Activated naive CD8-positive, alpha-beta T cell treated with anti-CD3 and anti-CD28 coated beads, Interleukin-2, amount 10 ng/mL, durations not matched to agents 7 days and 5 days (primary cell): ENCODE measurements at regions not wholly inside any gene's neighbourhood (a gene's known extent, or its start where the extent isn't known, plus 50 kb on each side); places are given as distances from the start of the nearest gene placed in this dataset.
"Not testable (repeated sequence)": the region's sequence is repeated elsewhere in the genome, so short reads cannot be mapped to it uniquely, and the experiment has no call there.

Experiments used
- ATAC-seq: fragments of 150-1000 bp; cut with Tn5 transposase; one replicate; pipeline ENCODE4 v1.10.0; 2021; ENCODE audit warnings: low read depth, moderate library complexity
- POLR2A ChIA-PET: fragments of 350-600 bp; sonication (Branson Sonifier 250); formaldehyde crosslinking; loops from one replicate; lab custom pipeline; 2021; ENCODE audit warnings: antibody characterized with exemption; lab: Charles Lee
- DNase-seq: peaks from one replicate; pipeline ENCODE4 v3.0.0; 2021
- H3K27ac Mint-ChIP-seq: one replicate; pipeline ENCODE4 v1.8.0; 2022; ENCODE audit warnings: mild to moderate bottlenecking, mixed read lengths
- H3K27me3 Mint-ChIP-seq: one replicate; pipeline ENCODE4 v1.8.0; 2022; ENCODE audit warnings: mild to moderate bottlenecking, moderate library complexity, mixed read lengths
- H3K36me3 Mint-ChIP-seq: one replicate; pipeline ENCODE4 v1.8.0; 2021; ENCODE audit warnings: mild to moderate bottlenecking, mixed read lengths
- H3K4me1 Mint-ChIP-seq: one replicate; pipeline ENCODE4 v1.8.0; 2021; ENCODE audit warnings: mixed read lengths
- H3K4me3 Mint-ChIP-seq: one replicate; pipeline ENCODE4 v1.8.0; 2022; ENCODE audit warnings: mild to moderate bottlenecking, moderate library complexity, mixed read lengths
- H3K9me3 Mint-ChIP-seq: one replicate; pipeline ENCODE4 v1.8.0; 2021; ENCODE audit warnings: mixed read lengths

- Mint-ChIP-seq H3K9me3 (peaks cover 7% of the 10 kb centered on the region), H3K27me3 (no peaks in the 10 kb centered on the region), H3K4me1 (no peaks in the 10 kb centered on the region), H3K36me3 (no peaks in the 10 kb centered on the region), H3K4me3 (no peak overlapping the region), H3K27ac (no peak overlapping the region)
- POLR2A ChIA-PET = no interaction called here
- ATAC-seq (no peak), DNase-seq (no peak)
Measured at GRCh38 chr12:97960741-97961608, 498.4 kb downstream of the RMST start.

- no peak overlapping the region for H3K27ac Mint-ChIP-seq
- no peaks in the 10 kb centered on the region for H3K9me3 Mint-ChIP-seq
- POLR2A ChIA-PET = no interaction called here
- no peak for DNase-seq
- no peak overlapping the region for H3K4me3 Mint-ChIP-seq
- H3K4me1 Mint-ChIP-seq = no peaks in the 10 kb centered on the region
- ATAC-seq = no peak
- no peaks in the 10 kb centered on the region for H3K36me3 Mint-ChIP-seq
- H3K27me3 Mint-ChIP-seq = peaks cover 3% of the 10 kb centered on the region
Measured at GRCh38 chr12:97967831-97968230, 505.2 kb downstream of the RMST start.

GRCh38 chr12:97968641-97969197, 506.1 kb downstream of the RMST start:
- Mint-ChIP-seq H3K4me1 (no peaks in the 10 kb centered on the region), H3K4me3 (no peak overlapping the region), H3K9me3 (no peaks in the 10 kb centered on the region), H3K36me3 (no peaks in the 10 kb centered on the region), H3K27me3 (peaks cover 3% of the 10 kb centered on the region), H3K27ac (no peak overlapping the region)
- POLR2A ChIA-PET = no interaction called here
- ATAC-seq = no peak
- no peak for DNase-seq

- H3K4me3 Mint-ChIP-seq = no peak overlapping the region
- no peak for DNase-seq
- no peaks in the 10 kb centered on the region for H3K36me3 Mint-ChIP-seq
- H3K27me3 Mint-ChIP-seq = no peaks in the 10 kb centered on the region
- H3K4me1 Mint-ChIP-seq = no peaks in the 10 kb centered on the region
- no peak overlapping the region for H3K27ac Mint-ChIP-seq
- POLR2A ChIA-PET = no interaction called here
- no peak for ATAC-seq
- no peaks in the 10 kb centered on the region for H3K9me3 Mint-ChIP-seq
Measured at GRCh38 chr12:97977870-97978405, 515.3 kb downstream of the RMST start.

- no peak overlapping the region for H3K4me3 Mint-ChIP-seq
- ATAC-seq (no peak), DNase-seq (no peak)
- no peaks in the 10 kb centered on the region for H3K4me1 Mint-ChIP-seq
- H3K27ac Mint-ChIP-seq = no peak overlapping the region
- POLR2A ChIA-PET = no interaction called here
- no peaks in the 10 kb centered on the region for H3K9me3 Mint-ChIP-seq
- H3K27me3 Mint-ChIP-seq = no peaks in the 10 kb centered on the region
- H3K36me3 Mint-ChIP-seq = no peaks in the 10 kb centered on the region
Measured at GRCh38 chr12:97982684-97983083, 520.1 kb downstream of the RMST start.

- H3K4me1 Mint-ChIP-seq = no peaks in the 10 kb centered on the region
- H3K4me3 Mint-ChIP-seq = no peak overlapping the region
- ATAC-seq (no peak), DNase-seq (no peak)
- no peaks in the 10 kb centered on the region for H3K36me3 Mint-ChIP-seq
- peaks cover 2% of the 10 kb centered on the region for H3K9me3 Mint-ChIP-seq
- H3K27ac Mint-ChIP-seq = no peak overlapping the region
- no peaks in the 10 kb centered on the region for H3K27me3 Mint-ChIP-seq
- POLR2A ChIA-PET = no interaction called here
Measured at GRCh38 chr12:97983796-97984195, 521.2 kb downstream of the RMST start.

- H3K4me1 Mint-ChIP-seq = no peaks in the 10 kb centered on the region
- ATAC-seq (no peak), DNase-seq (no peak)
- peaks cover 2% of the 10 kb centered on the region for H3K9me3 Mint-ChIP-seq
- H3K27me3 Mint-ChIP-seq = no peaks in the 10 kb centered on the region
- no peak overlapping the region for H3K27ac Mint-ChIP-seq
- POLR2A ChIA-PET = no interaction called here
- H3K4me3 Mint-ChIP-seq = no peak overlapping the region
- no peaks in the 10 kb centered on the region for H3K36me3 Mint-ChIP-seq
Measured at GRCh38 chr12:97984436-97984835, 521.8 kb downstream of the RMST start.

- ATAC-seq (no peak), DNase-seq (no peak)
- Mint-ChIP-seq H3K4me1 (no peaks in the 10 kb centered on the region), H3K27me3 (no peaks in the 10 kb centered on the region), H3K36me3 (no peaks in the 10 kb centered on the region), H3K4me3 (no peak overlapping the region), H3K27ac (no peak overlapping the region), H3K9me3 (peaks cover 2% of the 10 kb centered on the region)
- POLR2A ChIA-PET = no interaction called here
Measured at GRCh38 chr12:97984974-97985580, 522.5 kb downstream of the RMST start.

GRCh38 chr12:97985834-97986233, 523.2 kb downstream of the RMST start:
- ATAC-seq (no peak), DNase-seq (no peak)
- Mint-ChIP-seq H3K4me1 (no peaks in the 10 kb centered on the region), H3K4me3 (no peak overlapping the region), H3K27ac (no peak overlapping the region), H3K9me3 (peaks cover 2% of the 10 kb centered on the region), H3K27me3 (no peaks in the 10 kb centered on the region), H3K36me3 (no peaks in the 10 kb centered on the region)
- POLR2A ChIA-PET = no interaction called here

- DNase-seq, POLR2A ChIA-PET, H3K4me3 Mint-ChIP-seq, H3K9me3 Mint-ChIP-seq, ATAC-seq, H3K27me3 Mint-ChIP-seq, H3K4me1 Mint-ChIP-seq, H3K27ac Mint-ChIP-seq, H3K36me3 Mint-ChIP-seq: not testable (repeated sequence)
Measured at GRCh38 chr12:97988588-97988987, 526.0 kb downstream of the RMST start.

- Mint-ChIP-seq H3K27me3 (no peaks in the 10 kb centered on the region), H3K4me3 (no peak overlapping the region), H3K27ac (no peak overlapping the region), H3K36me3 (no peaks in the 10 kb centered on the region), H3K4me1 (no peaks in the 10 kb centered on the region), H3K9me3 (peaks cover 5% of the 10 kb centered on the region)
- DNase-seq (no peak), ATAC-seq (no peak)
- POLR2A ChIA-PET = no interaction called here
Measured at GRCh38 chr12:97989366-97989940, 525.9 kb upstream of the TMPO start.

GRCh38 chr12:97994746-97995484, 520.5 kb upstream of the TMPO start:
- Mint-ChIP-seq H3K36me3 (no peaks in the 10 kb centered on the region), H3K4me1 (no peaks in the 10 kb centered on the region), H3K27me3 (no peaks in the 10 kb centered on the region), H3K9me3 (peaks cover 3% of the 10 kb centered on the region), H3K4me3 (no peak overlapping the region), H3K27ac (no peak overlapping the region)
- POLR2A ChIA-PET = no interaction called here
- no peak for DNase-seq
- no peak for ATAC-seq

- ATAC-seq = no peak
- POLR2A ChIA-PET = no interaction called here
- Mint-ChIP-seq H3K36me3 (no peaks in the 10 kb centered on the region), H3K4me1 (no peaks in the 10 kb centered on the region), H3K9me3 (peaks cover 3% of the 10 kb centered on the region), H3K4me3 (no peak overlapping the region), H3K27me3 (no peaks in the 10 kb centered on the region), H3K27ac (no peak overlapping the region)
- no peak for DNase-seq
Measured at GRCh38 chr12:97995559-97995958, 519.8 kb upstream of the TMPO start.
